Transverse colon (tissue), 4 donors: ENCODE measurements at regions not wholly inside any gene's neighbourhood (a gene's known extent, or its start where the extent isn't known, plus 50 kb on each side); places are given as distances from the start of the nearest gene placed in this dataset.

ENCODE experiments used
- DNase-seq: peaks from one replicate; pipeline ENCODE4 v3.0.0-alpha.2; 2019
- H3K27ac ChIP-seq, 4 donors: fragments of 200-600 bp; sonication (generic); 2 replicates each; pipeline ENCODE4 v1.5.1; 2016 to 2018; ENCODE audit warnings: inconsistent platforms in 4 of 4
- H3K27me3 ChIP-seq: fragments of 200-600 bp; sonication (generic); 2 replicates; pipeline ENCODE4 v1.5.1; 2017; ENCODE audit warnings: inconsistent platforms
- H3K36me3 ChIP-seq, 4 donors: fragments of 200-600 bp; sonication (generic); 2 replicates each; pipeline ENCODE4 v1.5.1; 2017 to 2019; ENCODE audit warnings: inconsistent platforms in 4 of 4
- H3K4me1 ChIP-seq, 4 donors: fragments of 200-600 bp; sonication (generic); 2 replicates each; pipeline ENCODE4 v1.5.1; 2017 to 2020; ENCODE audit warnings: inconsistent platforms in 4 of 4
- H3K4me3 ChIP-seq, 4 donors: fragments of 200-600 bp; sonication (generic); 1 replicate in 1 of 4; 2 replicates in 3 of 4; pipeline versions ENCODE4 v1.5.1 to v1.6.1; 2017 to 2019; ENCODE audit warnings: inconsistent platforms in 4 of 4
- H3K9me3 ChIP-seq, 2 donors: fragments of 200-600 bp; sonication (generic); 2 replicates each; pipeline ENCODE4 v1.5.1; 2017 to 2019; ENCODE audit warnings: inconsistent platforms in 2 of 2
- EP300 ChIP-seq: sonication (generic); formaldehyde crosslinking; IDR thresholded peaks from one replicate; pipeline ENCODE4 v1.6.1; 2017; ENCODE audit warnings: antibody characterized with exemption, low read depth
- POLR2A ChIP-seq: fragments of 450-650 bp; IDR thresholded peaks from one replicate; pipeline ENCODE4 v1.6.1; 2016; ENCODE audit warnings: antibody characterized with exemption, mild to moderate bottlenecking, moderate library complexity
- POLR2AphosphoS5 ChIP-seq, 3 donors: sonication (generic); formaldehyde crosslinking; IDR thresholded peaks; one replicate each; pipeline ENCODE4 v1.6.1; 2016; ENCODE audit warnings: antibody characterized with exemption in 3 of 3
- WGBS, 2 donors: methylation state at CpG; one replicate each; pipeline ENCODE4 v1.1.5; 2018; ENCODE audit warnings: low coverage in 1 of 2; 5-methylcytosine and 5-hydroxymethylcytosine counted together
- in situ Hi-C, 4 donors: fragments of 200-750 bp; cut with MboI; loops; one replicate each; pipeline versions ENCODE4 v1.15.0 to v1.15.1; 2017; ENCODE audit warnings: low sequenced_read_pairs in 3 of 4, low pct_ligation_motif_present in 1 of 4, low pct_unique_long_range_greater_than_20kb in 1 of 4
- intact Hi-C: fragments of 100-400 bp; cut with DNase I; formaldehyde crosslinking; loops from one replicate; pipeline ENCODE4 v1.15.1; 2023; ENCODE audit warnings: low total_unique reads
- TF ChIP-seq, protein P1 (sequence below), 5 experiments: fragments of 200-600 bp in 3 of 5; fragments of 450-650 bp in 2 of 5; sonication (generic) in 3 of 5; IDR thresholded peaks; 1 replicate in 2 of 5; 2 replicates in 3 of 5; pipeline ENCODE4 v1.5.1; 2016 to 2017; ENCODE audit warnings: antibody characterized with exemption in 5 of 5, inconsistent platforms in 3 of 5, mild to moderate bottlenecking in 2 of 5, moderate library complexity in 1 of 5

DNA sequence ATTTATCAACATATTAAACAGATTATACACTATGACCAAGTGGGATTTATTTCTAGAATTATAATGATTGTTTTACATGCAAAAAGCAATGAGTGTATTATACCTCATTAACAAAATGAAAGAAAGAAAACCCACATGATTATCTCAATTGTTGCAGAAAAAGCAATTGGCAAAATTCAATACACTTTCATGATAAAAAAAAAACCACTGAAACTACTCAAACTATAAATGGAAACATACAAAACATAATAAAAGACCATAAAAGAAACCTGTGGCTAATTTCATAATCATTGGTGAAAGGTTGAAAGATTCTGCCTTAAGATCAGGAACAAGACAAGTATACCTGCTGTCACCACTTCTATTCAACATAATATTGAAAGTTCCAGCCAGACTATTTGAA, 325.9 kb downstream of the AKAIN1 start:
- peaks cover 6% of the 10 kb centered on the region in 2 donors for H3K9me3 ChIP-seq
- no peaks in the 10 kb centered on the region for H3K27me3 ChIP-seq
- no peak for DNase-seq
- in situ Hi-C loops, result no loop called here
- intact Hi-C loops, result loop anchor here (10.0 kb wide), 1 partner anchor 836 kb away; no protein-coding TSS in a partner anchor
- no peak overlapping the region for H3K27ac ChIP-seq
- H3K36me3 ChIP-seq, result no peaks in the 10 kb centered on the region
- TF ChIP-seq, protein P1, sequence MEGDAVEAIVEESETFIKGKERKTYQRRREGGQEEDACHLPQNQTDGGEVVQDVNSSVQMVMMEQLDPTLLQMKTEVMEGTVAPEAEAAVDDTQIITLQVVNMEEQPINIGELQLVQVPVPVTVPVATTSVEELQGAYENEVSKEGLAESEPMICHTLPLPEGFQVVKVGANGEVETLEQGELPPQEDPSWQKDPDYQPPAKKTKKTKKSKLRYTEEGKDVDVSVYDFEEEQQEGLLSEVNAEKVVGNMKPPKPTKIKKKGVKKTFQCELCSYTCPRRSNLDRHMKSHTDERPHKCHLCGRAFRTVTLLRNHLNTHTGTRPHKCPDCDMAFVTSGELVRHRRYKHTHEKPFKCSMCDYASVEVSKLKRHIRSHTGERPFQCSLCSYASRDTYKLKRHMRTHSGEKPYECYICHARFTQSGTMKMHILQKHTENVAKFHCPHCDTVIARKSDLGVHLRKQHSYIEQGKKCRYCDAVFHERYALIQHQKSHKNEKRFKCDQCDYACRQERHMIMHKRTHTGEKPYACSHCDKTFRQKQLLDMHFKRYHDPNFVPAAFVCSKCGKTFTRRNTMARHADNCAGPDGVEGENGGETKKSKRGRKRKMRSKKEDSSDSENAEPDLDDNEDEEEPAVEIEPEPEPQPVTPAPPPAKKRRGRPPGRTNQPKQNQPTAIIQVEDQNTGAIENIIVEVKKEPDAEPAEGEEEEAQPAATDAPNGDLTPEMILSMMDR (IDR thresholded peaks at IDR 0.05), result no peak
- no peak for TF ChIP-seq POLR2A
- no peak for TF ChIP-seq EP300
- TF ChIP-seq POLR2AphosphoS5 (IDR thresholded peaks at IDR 0.05), result no peak
- H3K4me1 ChIP-seq, result no peaks in the 10 kb centered on the region
- no peak overlapping the region for H3K4me3 ChIP-seq

DNA sequence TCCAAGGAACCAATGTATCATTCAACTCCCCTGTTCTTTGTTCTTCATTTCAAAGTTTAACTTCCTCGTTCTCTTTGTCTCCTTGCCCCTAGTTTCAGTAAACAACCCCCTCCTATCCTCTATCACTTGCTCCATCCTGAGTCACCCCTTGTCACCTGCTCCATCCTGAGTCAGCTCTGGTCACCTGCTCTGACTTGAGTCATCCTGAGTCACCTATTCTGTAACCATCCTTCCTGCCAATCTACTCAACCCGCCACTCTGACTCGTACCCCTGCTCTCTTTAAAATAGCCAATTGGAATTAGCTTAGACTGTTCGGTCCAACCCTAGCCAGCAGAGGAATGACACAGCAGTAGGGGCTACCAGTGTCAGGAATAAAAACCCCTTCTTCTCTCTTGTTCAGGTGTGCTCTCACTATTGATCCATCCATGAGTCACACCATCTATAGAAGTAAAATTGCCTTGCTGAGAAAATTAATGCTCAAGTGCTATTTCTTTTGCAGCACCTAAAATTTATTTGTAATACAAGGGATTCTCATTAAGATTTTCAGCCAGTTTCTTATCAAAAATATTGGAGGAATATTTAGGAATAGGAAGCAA, 326.8 kb downstream of the AKAIN1 start:
- DNase-seq, result no peak
- Histone ChIP-seq H3K4me3 (no peak overlapping the region), H3K27me3 (no peaks in the 10 kb centered on the region), H3K9me3 (peaks cover 6 to 10% of the 10 kb centered on the region in 2 donors), H3K27ac (no peak overlapping the region), H3K4me1 (no peaks in the 10 kb centered on the region), H3K36me3 (no peaks in the 10 kb centered on the region)
- in situ Hi-C loops (no loop called here), intact Hi-C loops (loop anchor here (10.0 kb wide), 1 partner anchor 835 kb away; no protein-coding TSS in a partner anchor)
- 77 to 85% methylated on average over 4 of the region's 4 CpGs for WGBS, 2 donors
- TF ChIP-seq EP300, result no peak
- TF ChIP-seq, protein P1 (IDR thresholded peaks at IDR 0.05), result no peak
- no peak for TF ChIP-seq POLR2A
- TF ChIP-seq POLR2AphosphoS5 (IDR thresholded peaks at IDR 0.05), result no peak

- intact Hi-C loops, result no loop called here
- H3K4me1 ChIP-seq, result no peaks in the 10 kb centered on the region
- 72 to 79% methylated on average over 3 of the region's 3 CpGs for WGBS, 2 donors
- H3K9me3 ChIP-seq, result peaks cover 3 to 11% of the 10 kb centered on the region in 2 donors
- no peaks in the 10 kb centered on the region for H3K27me3 ChIP-seq
- no peak overlapping the region for H3K4me3 ChIP-seq
- in situ Hi-C loops, result no loop called here
- TF ChIP-seq POLR2A, result no peak
- no peak for TF ChIP-seq POLR2AphosphoS5 (IDR thresholded peaks at IDR 0.05)
- TF ChIP-seq, protein P1 (IDR thresholded peaks at IDR 0.05), result no peak
- TF ChIP-seq EP300, result no peak
- no peak for DNase-seq
- H3K36me3 ChIP-seq, result no peaks in the 10 kb centered on the region
- no peak overlapping the region for H3K27ac ChIP-seq
These were observed 327.9 kb downstream of the AKAIN1 start for GRCh38 chr18:4869155-4869554.

DNA sequence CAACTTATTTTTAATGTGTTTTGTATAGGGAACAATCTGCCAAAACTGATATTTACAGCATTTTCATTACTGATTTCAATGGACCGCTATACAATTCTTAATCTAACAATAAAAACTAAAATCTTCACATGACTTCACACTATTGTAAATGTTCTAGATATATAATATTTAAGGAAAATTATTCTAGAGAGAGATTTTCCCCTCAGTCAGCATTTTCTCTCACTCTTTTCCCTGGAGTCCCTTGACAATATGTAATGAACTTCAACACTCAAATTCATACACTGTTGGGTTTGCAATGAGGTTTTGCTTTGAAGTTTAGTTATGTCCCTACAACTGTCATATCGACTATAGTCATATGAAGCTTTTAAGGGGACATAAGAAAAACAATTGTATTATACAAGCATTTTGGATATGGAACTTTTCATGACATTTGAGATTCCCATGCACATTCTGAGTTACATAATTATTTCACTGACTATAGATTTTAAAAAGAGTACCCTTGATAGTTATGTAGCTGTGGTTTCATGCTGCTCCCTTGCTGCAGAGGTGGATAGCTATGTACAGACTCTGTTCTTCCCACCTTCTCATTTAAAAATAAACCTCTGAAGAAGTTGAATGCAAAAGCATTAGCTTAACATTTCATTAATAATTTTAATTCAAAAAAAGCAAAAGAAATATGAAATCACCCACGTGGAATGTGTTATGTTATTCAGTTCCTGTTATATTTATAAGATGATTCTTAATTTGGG, 338.5 kb downstream of the AKAIN1 start:
- no peak for TF ChIP-seq POLR2A
- TF ChIP-seq, protein P1 (IDR thresholded peaks at IDR 0.05), result no peak
- TF ChIP-seq EP300, result no peak
- TF ChIP-seq POLR2AphosphoS5 (IDR thresholded peaks at IDR 0.05), result no peak

More for the DNA sequence above, 338.5 kb downstream of the AKAIN1 start:
- no peak overlapping the region for H3K27ac ChIP-seq
- H3K36me3 ChIP-seq, result no peaks in the 10 kb centered on the region
- no peak overlapping the region for H3K4me3 ChIP-seq
- intact Hi-C loops (no loop called here), in situ Hi-C loops (no loop called here)
- H3K27me3 ChIP-seq, result no peaks in the 10 kb centered on the region
- no peaks in the 10 kb centered on the region for H3K4me1 ChIP-seq
- WGBS, 2 donors, result 65 to 69% methylated on average over 3 of the region's 3 CpGs
- no peak for DNase-seq
- no peaks in the 10 kb centered on the region for H3K9me3 ChIP-seq
